Natural killer cell treated with Interleukin-12 subunit alpha and Interleukin-12 subunit beta and Interleukin-15 and Interleukin-18, amount 100 ng/mL, for 72 hours (primary cell): ENCODE measurements at regions not wholly inside any gene's neighbourhood (a gene's known extent, or its start where the extent isn't known, plus 50 kb on each side); places are given as distances from the start of the nearest gene placed in this dataset.

Source experiments
- ATAC-seq, 2 donors: fragments of 150-1000 bp; cut with Tn5 transposase in 1 of 2; sonication (Bioruptor Pico), chemical (Tn5 transposase) in 1 of 2; 2 replicates each; pipeline ENCODE4 v1.10.0; 2021
- DNase-seq: peaks from one replicate; pipeline ENCODE4 v3.0.0; 2022; ENCODE audit warnings: low spot score
- H3K27ac Mint-ChIP-seq, 2 donors: 1 replicate in 1 of 2; 2 replicates in 1 of 2; pipeline ENCODE4 v1.8.0; 2022; ENCODE audit warnings: mixed read lengths in 2 of 2, mild to moderate bottlenecking in 1 of 2, moderate library complexity in 1 of 2
- H3K27me3 Mint-ChIP-seq, 2 donors: 1 replicate in 1 of 2; 2 replicates in 1 of 2; pipeline ENCODE4 v1.8.0; 2022; ENCODE audit warnings: mixed read lengths in 2 of 2
- H3K36me3 Mint-ChIP-seq: one replicate; pipeline ENCODE4 v1.8.0; 2022; ENCODE audit warnings: mixed read lengths
- H3K4me1 Mint-ChIP-seq, 2 donors: 1 replicate in 1 of 2; 2 replicates in 1 of 2; pipeline ENCODE4 v1.8.0; 2022; ENCODE audit warnings: low read depth in 2 of 2, mixed read lengths in 2 of 2, mild to moderate bottlenecking in 1 of 2
- H3K4me3 Mint-ChIP-seq: one replicate; pipeline ENCODE4 v1.8.0; 2022; ENCODE audit warnings: mixed read lengths
- H3K9me3 Mint-ChIP-seq: 2 replicates; pipeline ENCODE4 v1.8.0; 2022; ENCODE audit warnings: mixed read lengths

DNA sequence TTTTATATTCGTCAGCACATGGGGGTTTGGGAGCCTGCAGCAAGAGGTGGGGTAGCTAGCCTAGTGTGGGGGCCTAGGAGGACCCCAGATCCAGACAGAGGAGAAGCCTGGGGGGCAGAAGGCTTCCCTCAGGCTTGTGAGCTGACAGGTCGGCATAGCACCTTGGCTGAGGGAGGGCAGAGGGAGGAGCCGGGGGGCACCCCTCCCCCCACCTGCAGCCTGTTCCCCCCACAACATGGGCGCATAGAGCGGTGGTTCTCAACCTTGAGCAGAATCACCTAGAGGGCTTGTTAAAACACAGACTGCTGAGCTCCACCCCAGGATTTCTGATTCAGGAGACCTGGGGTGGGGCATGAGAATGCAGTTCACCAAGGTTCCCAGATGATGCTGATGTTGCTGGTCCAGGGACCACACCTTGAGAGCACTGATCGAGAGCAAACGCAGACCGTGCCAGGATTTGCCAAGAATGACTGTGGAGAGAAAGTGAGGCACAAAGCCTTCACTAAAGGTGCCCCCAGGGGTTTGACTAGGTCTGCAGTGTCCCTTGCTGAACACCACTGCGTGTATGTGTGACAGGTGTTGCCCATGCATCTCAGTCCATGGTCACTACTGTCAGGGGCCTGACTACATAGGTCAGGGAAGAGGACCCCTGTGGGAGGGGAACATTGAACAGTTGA is 163.3 kb downstream of the MACROH2A1 start:
- H3K27ac Mint-ChIP-seq = no peak overlapping the region
- ATAC-seq (no peak), DNase-seq (no peak)
- no peaks in the 10 kb centered on the region for H3K36me3 Mint-ChIP-seq
- no peaks in the 10 kb centered on the region for H3K9me3 Mint-ChIP-seq
- H3K4me1 Mint-ChIP-seq = no peaks in the 10 kb centered on the region
- H3K4me3 Mint-ChIP-seq = no peak overlapping the region
- peaks cover 0 to 3% of the 10 kb centered on the region in 2 donors for H3K27me3 Mint-ChIP-seq

DNA sequence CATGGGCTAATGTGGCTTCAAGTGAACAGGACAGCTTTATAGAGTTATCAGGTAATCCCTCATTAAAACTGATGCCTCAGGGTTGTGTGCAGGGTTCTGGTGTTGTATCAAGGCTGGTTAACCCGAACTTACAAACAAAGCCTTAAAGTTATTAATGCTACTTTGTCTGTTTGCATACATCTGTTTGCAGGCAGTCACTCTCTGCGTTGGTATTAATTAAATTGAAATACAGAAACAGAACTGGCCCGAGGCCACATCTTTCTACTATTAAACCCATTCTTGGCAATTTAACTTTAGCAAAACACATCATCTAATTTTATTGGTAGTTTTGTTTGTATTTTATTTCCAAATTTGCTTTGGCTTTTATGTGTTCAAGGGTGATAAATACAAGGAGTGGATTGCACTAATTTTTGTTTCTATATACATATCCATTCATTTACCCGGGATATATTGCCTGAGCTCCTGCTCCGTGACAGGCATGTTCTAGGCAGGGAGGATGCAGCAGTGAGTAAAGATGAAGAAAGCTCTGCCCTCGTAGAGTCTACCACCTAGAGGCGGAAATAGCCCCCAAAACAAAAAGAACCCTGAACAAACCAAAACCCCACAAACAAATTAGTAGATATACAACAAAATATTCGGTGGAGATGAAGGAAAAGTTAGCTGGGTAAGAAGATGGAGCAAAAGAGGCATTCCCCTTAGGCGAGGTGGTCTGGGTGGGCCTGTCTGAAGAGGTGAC is 164.2 kb downstream of the MACROH2A1 start:
- no peak for DNase-seq
- H3K27ac Mint-ChIP-seq = no peak overlapping the region

DNA sequence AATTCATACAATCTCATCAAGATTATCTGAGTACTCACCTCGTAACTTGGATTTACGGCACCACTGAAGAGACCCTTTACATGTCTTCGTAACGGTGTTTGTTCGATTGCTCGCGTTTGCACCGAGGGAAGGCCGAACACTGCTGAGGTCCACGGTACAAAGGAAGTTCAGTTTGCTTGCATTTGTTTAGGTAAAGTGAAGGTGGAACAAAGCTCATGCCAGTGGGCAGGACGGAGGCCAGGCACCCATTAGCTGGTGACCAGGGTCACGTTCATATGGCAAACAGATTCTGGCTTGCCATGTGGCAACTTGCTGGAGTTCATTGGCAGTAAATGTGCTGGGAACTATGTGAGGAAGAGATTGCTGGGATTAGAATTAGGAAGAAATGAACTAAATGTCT is 164.8 kb downstream of the MACROH2A1 start:
- Mint-ChIP-seq H3K4me3 (no peak overlapping the region), H3K9me3 (no peaks in the 10 kb centered on the region), H3K36me3 (no peaks in the 10 kb centered on the region), H3K4me1 (no peaks in the 10 kb centered on the region), H3K27ac (no peak overlapping the region), H3K27me3 (peaks cover 3 to 7% of the 10 kb centered on the region in 2 donors)
- DNase-seq (peak; percentile 49), ATAC-seq (no peak)

More for the DNA sequence above, 164.2 kb downstream of the MACROH2A1 start:
- Mint-ChIP-seq H3K4me1 (no peaks in the 10 kb centered on the region), H3K9me3 (no peaks in the 10 kb centered on the region), H3K4me3 (no peak overlapping the region), H3K27me3 (peaks cover 2 to 3% of the 10 kb centered on the region in 2 donors), H3K36me3 (no peaks in the 10 kb centered on the region)
- ATAC-seq = no peak

DNA sequence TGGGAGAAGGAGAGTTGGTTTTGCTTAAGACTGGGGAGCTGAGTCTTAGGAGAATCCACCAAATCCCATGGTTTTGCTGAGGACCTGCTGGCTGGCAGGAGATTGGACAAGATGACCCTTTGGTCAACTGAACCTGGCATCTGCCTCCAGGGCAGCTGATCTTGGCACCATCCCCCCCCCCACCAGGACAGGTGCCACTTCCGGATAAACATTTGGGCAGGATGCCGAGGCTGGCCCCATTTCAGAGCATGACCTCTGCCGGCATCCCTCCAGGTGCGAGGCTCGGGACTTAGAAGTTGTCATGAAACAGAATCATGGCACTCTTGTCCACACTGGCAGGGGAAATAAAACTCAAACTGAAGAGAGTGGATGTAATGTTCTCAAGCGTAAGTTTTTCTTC is 165.6 kb downstream of the MACROH2A1 start:
- ATAC-seq = no peak
- no peak overlapping the region for H3K27ac Mint-ChIP-seq
- H3K4me1 Mint-ChIP-seq = no peaks in the 10 kb centered on the region
- peak; percentile 37 for DNase-seq
- no peaks in the 10 kb centered on the region for H3K36me3 Mint-ChIP-seq
- H3K4me3 Mint-ChIP-seq = no peak overlapping the region
- no peaks in the 10 kb centered on the region for H3K9me3 Mint-ChIP-seq
- H3K27me3 Mint-ChIP-seq = peaks cover 3 to 7% of the 10 kb centered on the region in 2 donors

DNA sequence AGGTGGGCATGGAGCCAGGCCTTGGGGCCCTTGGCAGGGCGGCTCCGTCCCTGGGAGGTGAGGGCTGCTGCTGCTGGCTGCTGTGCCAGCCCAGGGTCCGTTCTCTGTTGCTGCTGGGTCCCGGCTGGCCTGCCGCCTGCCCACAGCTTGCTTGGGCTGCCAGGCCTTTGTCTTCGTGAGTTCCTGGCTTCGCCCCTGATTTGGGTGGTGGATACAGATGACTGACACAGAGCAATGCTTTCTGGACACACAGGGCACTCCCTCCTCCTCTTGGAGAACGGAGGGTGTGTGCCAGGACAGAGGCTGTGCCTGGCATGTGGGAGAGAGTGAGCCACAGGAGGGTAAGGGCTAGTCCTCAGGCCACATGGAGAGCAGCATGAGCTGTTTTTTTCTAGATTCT is 166.1 kb downstream of the MACROH2A1 start:
- no peak overlapping the region for H3K27ac Mint-ChIP-seq
- no peak for ATAC-seq

DNA sequence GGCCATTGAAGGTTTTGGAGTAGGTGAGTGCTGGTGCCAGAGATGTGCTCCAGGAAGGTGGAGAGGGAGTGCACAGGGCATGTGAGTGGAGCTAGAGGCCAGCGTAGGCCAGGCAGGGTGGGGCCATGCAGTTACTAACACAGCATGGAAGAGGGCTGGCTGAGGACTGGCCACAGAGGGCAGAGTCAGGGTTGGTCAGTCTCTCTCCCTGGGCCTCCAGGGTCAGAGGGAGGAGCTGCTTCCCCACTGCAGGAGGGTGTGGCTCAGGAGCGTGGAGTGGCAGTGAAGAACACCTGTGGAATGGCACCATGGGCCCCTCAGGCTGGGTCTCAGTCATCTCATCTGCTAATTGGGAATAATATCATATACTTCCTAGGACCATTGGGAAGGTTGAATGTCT is 167.7 kb downstream of the MACROH2A1 start:
- DNase-seq (no peak), ATAC-seq (no peak)
- H3K4me1 Mint-ChIP-seq = no peaks in the 10 kb centered on the region
- H3K27ac Mint-ChIP-seq = no peak overlapping the region
- H3K27me3 Mint-ChIP-seq = peaks cover 7 to 8% of the 10 kb centered on the region in 2 donors
- no peak overlapping the region for H3K4me3 Mint-ChIP-seq
- no peaks in the 10 kb centered on the region for H3K36me3 Mint-ChIP-seq
- no peaks in the 10 kb centered on the region for H3K9me3 Mint-ChIP-seq

More for the DNA sequence above, 166.1 kb downstream of the MACROH2A1 start:
- Mint-ChIP-seq H3K9me3 (no peaks in the 10 kb centered on the region), H3K4me3 (no peak overlapping the region), H3K4me1 (no peaks in the 10 kb centered on the region), H3K36me3 (no peaks in the 10 kb centered on the region), H3K27me3 (peaks cover 3 to 7% of the 10 kb centered on the region in 2 donors)
- peak; percentile 41 for DNase-seq

DNA sequence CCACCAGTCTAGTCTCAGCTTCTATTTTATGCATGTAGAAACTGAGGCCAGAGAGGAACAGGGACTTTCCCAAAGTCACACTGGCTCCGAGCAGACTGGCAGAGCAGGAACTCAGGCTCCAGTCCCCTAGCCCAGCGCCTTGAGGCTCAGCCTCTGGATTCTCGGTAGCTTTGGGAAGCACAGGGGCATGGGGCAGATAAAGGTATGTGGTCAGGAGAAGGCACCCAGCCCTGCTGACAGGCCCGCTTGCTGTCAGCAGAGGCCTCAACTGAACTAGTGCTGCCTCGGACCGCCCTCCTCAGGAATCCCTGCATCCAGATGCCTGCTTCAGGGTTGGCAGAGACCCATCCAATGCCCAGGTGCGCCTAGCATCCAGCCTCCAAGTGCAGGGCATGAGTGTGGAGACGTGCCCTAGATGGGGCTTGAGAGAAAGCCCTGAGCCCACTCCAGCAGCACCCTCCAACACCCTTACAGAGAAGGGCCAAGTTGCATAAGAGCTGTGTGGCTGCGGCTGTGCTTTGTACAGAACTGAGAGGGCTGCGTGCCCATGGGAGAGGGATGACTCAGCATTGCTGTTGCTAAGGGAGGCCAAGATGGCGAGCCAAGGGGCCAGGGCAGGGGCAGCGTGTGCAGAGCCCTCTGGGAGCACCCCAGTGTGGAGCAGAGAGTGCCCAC is 168.6 kb downstream of the MACROH2A1 start:
- H3K4me3 Mint-ChIP-seq = no peak overlapping the region
- H3K4me1 Mint-ChIP-seq = no peaks in the 10 kb centered on the region
- H3K27me3 Mint-ChIP-seq = peaks cover 7 to 12% of the 10 kb centered on the region in 2 donors
- H3K27ac Mint-ChIP-seq = no peak overlapping the region
- peak; percentile 12 to 44 for ATAC-seq
- no peaks in the 10 kb centered on the region for H3K9me3 Mint-ChIP-seq
- H3K36me3 Mint-ChIP-seq = no peaks in the 10 kb centered on the region
- no peak for DNase-seq

DNA sequence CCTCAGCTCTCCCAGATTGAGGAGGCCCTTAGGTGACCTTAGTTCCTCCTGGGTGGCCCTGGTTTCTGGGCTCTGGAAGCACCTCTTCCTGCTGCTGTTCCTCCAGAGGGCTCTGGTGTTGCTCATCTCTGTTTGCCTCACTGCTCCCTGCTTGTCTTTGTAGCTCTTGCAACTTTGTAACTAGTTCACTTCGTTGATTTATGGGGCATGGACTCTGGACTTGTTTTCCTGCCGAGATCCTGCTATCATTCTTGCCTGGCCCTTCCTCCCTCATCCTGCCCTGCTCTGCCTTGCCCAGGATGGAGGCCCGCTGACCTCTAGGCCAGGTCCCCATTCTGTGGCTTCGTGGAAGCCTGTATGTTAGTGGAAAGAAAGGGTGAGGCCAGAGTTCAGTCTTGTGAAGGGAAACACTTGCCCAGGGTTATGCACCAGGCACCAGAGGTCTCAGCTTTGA is 169.3 kb downstream of the MACROH2A1 start:
- Mint-ChIP-seq H3K36me3 (no peaks in the 10 kb centered on the region), H3K4me1 (no peaks in the 10 kb centered on the region), H3K27me3 (peaks cover 7 to 15% of the 10 kb centered on the region in 2 donors), H3K9me3 (no peaks in the 10 kb centered on the region), H3K27ac (no peak overlapping the region), H3K4me3 (no peak overlapping the region)
- DNase-seq = no peak
- ATAC-seq = no peak

DNA sequence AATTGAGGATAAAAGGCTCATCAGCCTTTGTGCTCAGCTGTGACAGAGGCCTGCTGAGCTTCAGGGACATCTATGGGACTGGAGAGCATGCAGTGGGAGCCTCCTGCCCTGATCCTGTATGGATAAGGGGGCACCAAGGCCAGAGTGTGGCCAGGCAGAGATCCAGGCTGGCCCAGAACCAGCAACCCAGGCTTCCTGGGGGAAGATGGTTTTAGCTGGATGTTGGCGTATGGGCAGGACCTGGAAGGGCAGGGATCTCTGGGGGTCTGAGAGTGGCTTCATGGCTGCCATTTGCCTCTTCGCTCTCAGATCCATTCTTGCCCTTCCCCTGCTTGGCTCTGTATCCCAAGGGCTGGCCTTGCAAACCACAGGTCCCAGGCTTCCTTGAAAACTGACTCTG is 169.9 kb downstream of the MACROH2A1 start:
- H3K27me3 Mint-ChIP-seq = peaks cover 10 to 17% of the 10 kb centered on the region in 2 donors
- no peak overlapping the region for H3K4me3 Mint-ChIP-seq
- no peak overlapping the region for H3K27ac Mint-ChIP-seq
- H3K4me1 Mint-ChIP-seq = no peaks in the 10 kb centered on the region
- no peaks in the 10 kb centered on the region for H3K36me3 Mint-ChIP-seq
- DNase-seq (no peak), ATAC-seq (no peak)
- no peaks in the 10 kb centered on the region for H3K9me3 Mint-ChIP-seq

DNA sequence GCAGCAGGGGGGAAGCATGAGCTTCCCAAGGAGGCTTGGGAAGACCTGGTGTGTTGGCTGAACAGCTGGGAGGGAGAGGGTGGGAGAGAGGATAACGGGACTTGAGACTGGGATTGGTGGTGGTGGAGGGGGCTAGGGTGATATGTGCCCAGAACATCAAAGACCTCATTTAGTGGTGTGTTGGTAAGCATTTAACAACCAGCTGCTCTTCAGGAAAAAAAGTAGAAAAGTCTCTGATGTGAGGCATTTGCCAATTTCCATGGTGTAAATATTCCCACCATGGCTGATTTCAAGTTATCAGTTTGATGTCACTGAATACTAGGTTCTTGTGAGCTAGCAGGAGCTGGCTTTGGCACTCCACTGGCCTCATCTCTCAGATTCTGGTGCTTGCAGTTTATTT is 170.8 kb downstream of the MACROH2A1 start:
- H3K27me3 Mint-ChIP-seq = peaks cover 19 to 22% of the 10 kb centered on the region in 2 donors
- no peaks in the 10 kb centered on the region for H3K9me3 Mint-ChIP-seq
- H3K27ac Mint-ChIP-seq = no peak overlapping the region
- no peaks in the 10 kb centered on the region for H3K36me3 Mint-ChIP-seq
- H3K4me1 Mint-ChIP-seq = no peaks in the 10 kb centered on the region
- H3K4me3 Mint-ChIP-seq = no peak overlapping the region
- DNase-seq (no peak), ATAC-seq (no peak)

DNA sequence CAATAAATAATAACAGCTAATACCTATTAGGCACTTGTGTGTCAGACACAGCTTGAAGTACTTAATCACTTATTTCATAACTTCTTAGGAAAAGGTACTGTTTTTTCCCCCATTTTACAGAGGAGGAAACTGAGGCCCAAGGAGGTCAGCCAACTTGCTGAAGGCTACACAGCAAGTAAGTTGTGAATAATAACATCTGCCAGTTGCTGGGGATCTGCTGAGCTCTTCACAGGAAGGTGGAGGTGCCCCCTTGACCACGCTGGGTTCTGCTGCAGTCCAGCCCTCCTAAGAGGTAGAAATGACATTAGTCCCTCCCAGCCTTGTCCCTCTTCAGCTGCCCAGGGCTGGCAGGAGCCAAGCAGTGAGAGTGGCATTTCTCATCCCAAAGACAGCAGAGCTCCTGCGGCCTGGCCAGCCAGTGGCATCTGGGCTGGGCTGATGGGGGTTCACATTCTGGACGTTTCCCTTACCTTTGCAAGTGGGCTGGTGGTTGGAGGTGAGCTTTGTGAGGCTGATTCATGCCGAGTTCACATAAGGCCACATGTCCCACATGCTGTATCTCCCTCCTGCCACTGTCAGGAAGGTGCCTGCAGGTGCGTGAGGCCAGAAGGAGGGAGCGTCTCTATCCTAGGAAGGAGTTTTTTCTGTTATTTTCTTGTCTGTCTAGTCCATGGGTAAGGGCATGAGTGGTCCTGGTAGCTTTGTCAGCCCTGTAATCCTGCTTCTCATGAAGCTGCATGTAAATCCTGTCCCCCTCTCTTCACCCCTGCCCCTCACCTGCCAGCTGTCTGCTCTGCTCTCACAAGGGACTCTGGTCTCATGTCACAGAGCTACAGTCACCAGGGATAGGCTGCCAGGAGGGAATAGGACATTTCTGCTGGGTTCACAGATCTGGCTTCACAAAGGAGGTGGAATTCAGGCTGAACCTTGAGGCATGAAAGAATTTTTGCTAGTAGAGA is 171.7 kb downstream of the MACROH2A1 start:
- H3K4me3 Mint-ChIP-seq = no peak overlapping the region
- H3K36me3 Mint-ChIP-seq = no peaks in the 10 kb centered on the region
- DNase-seq = peak; percentile 51
- H3K27me3 Mint-ChIP-seq = peaks cover 19 to 20% of the 10 kb centered on the region in 2 donors
- no peak overlapping the region for H3K27ac Mint-ChIP-seq
- no peak for ATAC-seq
- H3K9me3 Mint-ChIP-seq = no peaks in the 10 kb centered on the region
- no peaks in the 10 kb centered on the region for H3K4me1 Mint-ChIP-seq

DNA sequence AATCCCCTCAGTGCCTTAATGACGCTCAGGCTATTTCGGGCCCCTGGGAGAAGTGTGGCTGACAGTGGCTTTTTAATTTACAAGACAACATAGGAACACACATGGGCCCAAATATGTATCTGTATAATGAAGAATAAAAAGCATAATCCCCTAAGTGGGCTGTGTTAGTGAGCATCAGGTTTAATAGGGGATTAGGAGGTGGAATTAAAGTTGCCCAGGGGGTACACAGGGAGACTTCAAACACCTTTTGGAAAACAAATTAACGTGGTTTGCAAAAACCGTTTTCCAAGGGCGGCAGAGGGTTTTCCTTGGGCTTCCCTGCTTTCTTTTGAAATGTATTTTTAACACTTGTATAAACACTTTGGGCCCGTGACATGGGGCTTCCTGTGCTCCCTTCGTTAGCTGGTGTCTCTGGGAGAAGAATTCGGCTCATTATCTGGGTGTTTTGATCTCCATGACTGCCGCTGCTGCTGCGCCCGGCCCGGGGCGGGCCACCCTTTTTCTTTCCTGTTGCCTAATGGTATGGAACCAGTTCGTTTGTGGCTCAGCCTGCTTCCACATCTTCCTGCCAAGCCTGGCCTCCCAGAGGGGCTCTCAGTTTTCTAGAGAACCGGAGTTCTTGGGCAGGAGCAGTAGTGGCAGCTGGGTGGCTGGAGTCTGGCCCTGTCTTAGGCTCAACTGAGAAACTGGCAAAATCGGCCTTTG is 173.0 kb downstream of the MACROH2A1 start:
- no peak overlapping the region for H3K4me3 Mint-ChIP-seq
- DNase-seq (no peak), ATAC-seq (no peak)
- H3K27ac Mint-ChIP-seq = no peak overlapping the region
- H3K4me1 Mint-ChIP-seq = no peaks in the 10 kb centered on the region
- no peaks in the 10 kb centered on the region for H3K9me3 Mint-ChIP-seq
- no peaks in the 10 kb centered on the region for H3K36me3 Mint-ChIP-seq
- peaks cover 19 to 20% of the 10 kb centered on the region in 2 donors for H3K27me3 Mint-ChIP-seq
